SK-N-SH treated with all-trans-retinoic acid at 6 μM for 48 hours (cell line): ENCODE measurements at regions not wholly inside any gene's neighbourhood (a gene's known extent, or its start where the extent isn't known, plus 50 kb on each side); places are given as distances from the start of the nearest gene placed in this dataset.

Experiments used
- ARNTL ChIP-seq: fragments of 450-650 bp; formaldehyde crosslinking; IDR thresholded peaks from 2 replicates; pipeline ENCODE4 v1.5.0; 2020; ENCODE audit warnings: low read depth, mild to moderate bottlenecking, moderate library complexity, borderline replicate concordance
- CSDC2 ChIP-seq: fragments of 250-450 bp; sonication (Bioruptor Pico); IDR thresholded peaks from 2 replicates; pipeline ENCODE4 v1.5.0; 2020; ENCODE audit warnings: mild to moderate bottlenecking, moderate library complexity
- ISL1 ChIP-seq: fragments of 250-450 bp; sonication (Bioruptor Pico); IDR thresholded peaks from 2 replicates; pipeline ENCODE4 v2.1.2; 2022; ENCODE audit warnings: mild to moderate bottlenecking, moderate library complexity
- OSR1 ChIP-seq: fragments of 250-450 bp; sonication (Bioruptor Pico); IDR thresholded peaks from 2 replicates; pipeline ENCODE4 v1.8.0; 2022; ENCODE audit warnings: moderate library complexity, mild to moderate bottlenecking, inconsistent platforms
- TCF4 ChIP-seq: fragments of 250-450 bp; sonication (Bioruptor Pico); IDR thresholded peaks from 2 replicates; pipeline ENCODE4 v1.8.0; 2021; ENCODE audit warnings: mild to moderate bottlenecking, moderate library complexity, borderline replicate concordance
- TOX ChIP-seq: fragments of 250-450 bp; sonication (Bioruptor Pico); IDR thresholded peaks from 2 replicates; pipeline ENCODE4 v1.8.0; 2021; ENCODE audit warnings: mild to moderate bottlenecking, moderate library complexity, borderline replicate concordance
- ZC3H10 ChIP-seq: fragments of 250-450 bp; sonication (Bioruptor Pico); IDR thresholded peaks from 2 replicates; pipeline ENCODE4 v1.5.1; 2021; ENCODE audit warnings: mild to moderate bottlenecking, moderate library complexity
- ZNF8 ChIP-seq: fragments of 450-650 bp; formaldehyde crosslinking; IDR thresholded peaks from 2 replicates; pipeline ENCODE4 v1.5.0; 2020; ENCODE audit warnings: mild to moderate bottlenecking, moderate library complexity
- TF ChIP-seq, protein P1 (sequence below): fragments of 250-450 bp; sonication (Bioruptor Pico); IDR thresholded peaks from 2 replicates; pipeline ENCODE4 v1.5.0; 2020; ENCODE audit warnings: mild to moderate bottlenecking, moderate library complexity
- TF ChIP-seq, protein P2 (sequence below): fragments of 250-450 bp; sonication (Bioruptor Pico); IDR thresholded peaks from 2 replicates; pipeline ENCODE4 v1.5.1; 2020; ENCODE audit warnings: low read depth, mild to moderate bottlenecking, moderate library complexity

DNA sequence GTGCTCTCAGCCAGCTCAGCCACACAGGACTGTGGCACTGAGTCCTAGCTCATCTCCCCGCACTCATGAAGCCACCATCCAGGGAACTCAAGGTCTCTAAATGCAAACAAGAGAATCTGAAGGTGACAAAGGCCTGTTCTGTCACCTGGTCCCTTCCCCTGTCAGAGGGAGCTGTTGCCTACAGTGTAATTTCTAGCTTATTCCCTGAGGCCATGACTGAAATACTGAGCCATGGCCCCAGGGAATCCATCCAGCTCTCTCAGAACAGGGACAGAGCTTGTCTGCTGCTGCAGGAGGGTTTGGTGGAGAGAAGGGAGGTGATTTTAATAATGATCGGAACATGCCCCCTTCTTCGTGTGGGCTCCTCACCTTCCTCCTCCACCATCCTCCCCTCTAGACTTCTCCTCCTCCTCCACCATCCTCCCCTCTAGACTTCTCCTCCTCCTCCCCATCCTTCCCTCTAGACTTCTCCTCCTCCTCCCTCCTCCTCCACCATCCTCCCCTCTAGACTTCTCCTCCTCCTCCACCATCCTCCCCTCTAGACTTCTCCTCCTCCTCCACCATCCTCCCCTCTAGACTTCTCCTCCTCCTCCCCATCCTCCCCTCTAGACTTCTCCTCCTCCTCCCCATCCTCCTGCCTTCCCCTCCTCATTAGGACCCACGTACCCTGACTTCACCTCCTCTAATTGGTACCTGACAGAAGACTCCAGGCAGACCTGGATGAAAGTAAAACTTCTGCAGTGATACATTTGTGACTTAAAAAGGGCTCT is 338.0 kb upstream of the MKI67 start:
- TF ChIP-seq CSDC2 (CRISPR knock-in tag) = no peak
- TF ChIP-seq, protein P1, sequence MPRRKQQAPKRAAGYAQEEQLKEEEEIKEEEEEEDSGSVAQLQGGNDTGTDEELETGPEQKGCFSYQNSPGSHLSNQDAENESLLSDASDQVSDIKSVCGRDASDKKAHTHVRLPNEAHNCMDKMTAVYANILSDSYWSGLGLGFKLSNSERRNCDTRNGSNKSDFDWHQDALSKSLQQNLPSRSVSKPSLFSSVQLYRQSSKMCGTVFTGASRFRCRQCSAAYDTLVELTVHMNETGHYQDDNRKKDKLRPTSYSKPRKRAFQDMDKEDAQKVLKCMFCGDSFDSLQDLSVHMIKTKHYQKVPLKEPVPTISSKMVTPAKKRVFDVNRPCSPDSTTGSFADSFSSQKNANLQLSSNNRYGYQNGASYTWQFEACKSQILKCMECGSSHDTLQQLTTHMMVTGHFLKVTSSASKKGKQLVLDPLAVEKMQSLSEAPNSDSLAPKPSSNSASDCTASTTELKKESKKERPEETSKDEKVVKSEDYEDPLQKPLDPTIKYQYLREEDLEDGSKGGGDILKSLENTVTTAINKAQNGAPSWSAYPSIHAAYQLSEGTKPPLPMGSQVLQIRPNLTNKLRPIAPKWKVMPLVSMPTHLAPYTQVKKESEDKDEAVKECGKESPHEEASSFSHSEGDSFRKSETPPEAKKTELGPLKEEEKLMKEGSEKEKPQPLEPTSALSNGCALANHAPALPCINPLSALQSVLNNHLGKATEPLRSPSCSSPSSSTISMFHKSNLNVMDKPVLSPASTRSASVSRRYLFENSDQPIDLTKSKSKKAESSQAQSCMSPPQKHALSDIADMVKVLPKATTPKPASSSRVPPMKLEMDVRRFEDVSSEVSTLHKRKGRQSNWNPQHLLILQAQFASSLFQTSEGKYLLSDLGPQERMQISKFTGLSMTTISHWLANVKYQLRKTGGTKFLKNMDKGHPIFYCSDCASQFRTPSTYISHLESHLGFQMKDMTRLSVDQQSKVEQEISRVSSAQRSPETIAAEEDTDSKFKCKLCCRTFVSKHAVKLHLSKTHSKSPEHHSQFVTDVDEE (CRISPR knock-in tag) = no peak
- TF ChIP-seq, protein P2, sequence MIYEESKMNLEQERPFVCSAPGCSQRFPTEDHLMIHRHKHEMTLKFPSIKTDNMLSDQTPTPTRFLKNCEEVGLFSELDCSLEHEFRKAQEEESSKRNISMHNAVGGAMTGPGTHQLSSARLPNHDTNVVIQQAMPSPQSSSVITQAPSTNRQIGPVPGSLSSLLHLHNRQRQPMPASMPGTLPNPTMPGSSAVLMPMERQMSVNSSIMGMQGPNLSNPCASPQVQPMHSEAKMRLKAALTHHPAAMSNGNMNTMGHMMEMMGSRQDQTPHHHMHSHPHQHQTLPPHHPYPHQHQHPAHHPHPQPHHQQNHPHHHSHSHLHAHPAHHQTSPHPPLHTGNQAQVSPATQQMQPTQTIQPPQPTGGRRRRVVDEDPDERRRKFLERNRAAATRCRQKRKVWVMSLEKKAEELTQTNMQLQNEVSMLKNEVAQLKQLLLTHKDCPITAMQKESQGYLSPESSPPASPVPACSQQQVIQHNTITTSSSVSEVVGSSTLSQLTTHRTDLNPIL = no peak
- TF ChIP-seq OSR1 (CRISPR knock-in tag) = no peak
- no peak for TF ChIP-seq ZC3H10 (CRISPR knock-in tag)
- no peak for TF ChIP-seq ARNTL (CRISPR knock-in tag)
- no peak for TF ChIP-seq ISL1 (CRISPR knock-in tag)
- no peak for TF ChIP-seq ZNF8 (CRISPR knock-in tag)
- no peak for TF ChIP-seq TOX (CRISPR knock-in tag)
- TF ChIP-seq TCF4 (CRISPR knock-in tag) = no peak
